ENCODE measurements at regions not wholly inside any gene's neighbourhood (a gene's known extent, or its start where the extent isn't known, plus 50 kb on each side); places are given as distances from the start of the nearest gene placed in this dataset.

DNA sequence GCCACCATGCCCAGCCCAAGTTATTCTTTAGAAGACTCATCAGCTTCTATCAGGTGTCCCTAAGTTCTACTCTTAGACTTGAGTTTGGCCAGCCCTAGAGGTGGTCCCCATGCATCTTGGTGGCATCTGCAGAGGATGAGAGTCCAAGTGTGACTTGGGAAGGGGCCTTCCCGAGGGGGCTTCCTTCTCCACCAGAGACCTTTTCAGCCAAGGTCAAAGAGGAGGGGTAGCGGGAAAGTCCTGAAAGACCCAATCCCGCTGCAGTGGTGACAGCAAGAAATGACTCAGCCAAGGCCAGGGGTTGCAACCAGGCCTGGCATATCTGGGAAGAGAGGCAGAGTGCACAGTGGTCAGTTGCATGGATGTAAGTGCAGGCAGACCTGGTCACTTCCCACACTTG, 61.7 kb upstream of the MGMT start:
- DNase-seq (ENCODE audit: low spot score): no peak

DNA sequence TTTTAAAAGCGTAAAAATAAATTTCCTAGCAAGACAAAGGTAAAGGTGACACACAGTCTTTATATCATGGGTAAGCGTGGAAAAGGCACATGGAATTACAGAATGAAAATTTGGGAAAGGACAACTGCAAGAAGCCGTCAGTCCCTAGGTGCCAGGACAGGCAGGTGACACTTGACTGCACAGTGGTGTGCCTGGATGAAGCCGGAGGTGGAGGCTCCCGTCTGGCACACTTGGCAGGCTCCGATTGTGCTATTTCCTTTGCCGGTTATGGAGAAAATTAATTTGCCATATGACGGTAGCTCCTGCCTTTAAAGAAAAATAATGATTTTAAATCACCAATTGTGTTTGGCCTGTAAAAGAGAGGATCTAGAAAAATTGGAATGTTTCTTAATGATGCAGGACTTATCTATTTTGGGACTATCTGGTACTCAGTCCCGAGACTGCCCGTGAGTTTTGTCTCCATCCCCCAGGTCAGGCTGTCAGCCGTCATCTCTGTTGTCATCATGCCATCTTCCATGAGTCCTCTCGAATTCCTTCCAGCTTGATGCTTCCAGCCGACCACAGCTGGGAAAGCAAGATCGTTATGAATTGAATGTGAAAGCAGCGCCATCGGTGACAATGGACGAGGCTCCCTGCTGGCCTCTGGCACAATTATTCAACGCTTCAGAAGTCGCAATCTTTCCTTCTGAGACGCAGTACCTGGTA, 56.2 kb upstream of the MGMT start:
- no peak for DNase-seq (ENCODE audit: low spot score)

DNA sequence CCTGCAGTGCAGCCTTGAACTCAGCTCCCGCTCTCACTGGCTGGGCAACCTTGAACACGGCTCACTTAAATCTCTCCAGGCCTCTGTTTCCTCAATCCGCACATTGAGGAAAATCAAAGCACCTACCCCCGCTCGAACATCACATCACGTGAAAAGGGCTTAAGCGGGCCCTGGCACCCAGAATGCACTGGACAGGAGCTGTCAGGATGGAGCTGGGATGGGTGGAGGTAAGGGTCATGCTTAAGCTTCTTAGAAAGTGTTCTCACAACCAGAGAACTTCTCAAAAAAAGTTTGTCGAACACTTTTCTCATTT, 55.7 kb upstream of the MGMT start:
- no peak for DNase-seq (ENCODE audit: low spot score)

DNA sequence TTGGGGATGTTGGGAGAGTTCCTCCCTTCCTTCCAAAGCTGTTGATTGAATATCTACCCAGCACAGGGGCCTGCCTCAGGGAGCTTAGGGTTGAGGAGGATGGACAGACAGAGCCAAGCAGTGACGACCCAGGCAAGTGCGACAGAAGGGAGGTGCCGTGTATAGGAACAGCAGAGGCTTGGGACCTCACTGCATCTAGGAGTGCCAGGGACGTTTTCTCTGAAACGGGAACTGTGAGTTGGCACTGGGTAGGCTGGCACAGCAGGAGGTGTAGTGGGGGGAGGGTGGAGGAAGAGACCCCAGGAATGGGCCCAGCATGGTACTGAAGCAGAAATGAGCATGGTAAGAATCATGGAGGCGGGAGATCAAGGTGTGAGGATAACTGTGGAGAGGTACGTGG, 55.3 kb upstream of the MGMT start:
- no peak for DNase-seq (ENCODE audit: low spot score)

DNA sequence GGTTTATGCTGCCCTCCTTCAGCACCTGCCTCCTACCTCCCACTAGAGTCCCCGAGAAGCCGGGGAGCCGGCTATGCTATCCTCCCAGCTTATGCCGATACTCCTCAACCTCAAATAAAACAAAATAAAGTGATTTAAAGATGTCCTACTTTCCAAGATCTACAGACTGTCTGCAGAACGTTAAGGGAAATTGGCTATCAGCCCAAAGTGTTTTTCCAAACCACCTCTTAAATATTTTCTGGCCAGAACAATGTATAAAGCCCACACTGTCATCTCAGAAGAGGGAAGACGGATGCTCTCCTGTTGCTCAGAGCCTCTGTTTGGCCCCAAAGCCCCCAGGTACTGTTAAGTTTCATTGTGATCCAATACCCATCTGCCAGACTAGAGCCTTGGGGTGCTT, 54.0 kb upstream of the MGMT start:
- no peak for DNase-seq (ENCODE audit: low spot score)

DNA sequence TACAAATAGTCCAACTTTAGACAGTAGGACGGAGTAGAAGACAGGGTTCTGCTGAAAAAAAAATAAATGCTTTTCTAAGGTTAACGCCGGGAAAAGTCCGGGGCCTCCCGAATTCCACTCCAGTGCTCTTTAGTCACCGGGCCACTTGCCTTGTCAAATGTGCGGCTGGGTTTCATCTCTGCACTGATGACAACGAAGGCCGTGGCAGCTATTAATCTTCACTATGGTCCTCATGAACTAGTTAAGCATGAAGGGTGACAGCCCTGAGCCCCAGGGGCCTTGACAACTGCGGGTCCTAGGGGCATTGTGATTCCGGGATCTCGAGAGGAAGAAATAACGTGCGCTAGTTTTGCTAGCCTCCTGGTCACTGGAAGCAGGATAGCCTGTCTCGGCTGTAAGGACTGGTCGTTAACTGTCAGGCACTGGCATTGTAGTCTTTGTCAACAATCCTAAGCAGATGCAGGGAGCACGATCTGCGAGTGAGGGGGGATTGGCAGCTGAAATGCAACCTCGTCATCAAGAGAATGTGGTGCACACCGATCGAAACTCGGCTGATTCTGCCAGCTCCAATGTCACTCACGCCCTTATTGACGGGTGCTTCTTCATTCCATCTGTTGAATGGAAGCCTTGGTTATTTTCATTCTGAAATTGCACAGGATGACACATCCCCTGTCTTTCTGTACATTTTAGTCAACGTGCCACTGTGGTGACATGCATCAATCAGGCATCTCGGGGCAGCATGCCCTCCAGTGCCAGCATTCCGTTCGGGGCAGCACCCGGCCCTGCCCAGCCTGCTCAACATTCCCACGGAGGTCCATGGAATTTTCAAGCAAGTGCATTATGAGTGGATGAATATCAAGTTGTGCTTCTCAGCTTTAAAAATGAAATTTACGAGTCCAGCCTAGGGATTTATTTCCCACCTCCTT, 51.6 kb upstream of the MGMT start:
- no peak for DNase-seq (ENCODE audit: low spot score)

DNA sequence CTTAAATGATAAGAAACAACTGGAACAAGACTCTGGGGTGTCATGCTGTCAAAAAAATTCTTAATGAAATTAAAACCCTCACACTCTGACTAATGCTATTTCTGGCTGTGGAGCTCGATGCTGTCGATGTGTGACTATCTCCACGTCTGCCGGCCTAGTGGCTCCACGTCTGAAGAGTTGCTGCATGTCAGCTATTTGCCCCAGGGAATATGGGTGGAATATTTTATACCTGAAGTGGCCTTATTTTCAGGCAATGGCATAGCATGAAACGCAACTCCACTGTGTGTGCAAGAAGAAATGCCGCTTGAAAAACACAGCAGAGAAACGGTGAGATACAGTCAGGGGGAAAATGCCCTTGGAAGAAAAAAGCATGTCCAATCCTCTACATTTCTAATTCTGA, 50.9 kb upstream of the MGMT start:
- no peak for DNase-seq (ENCODE audit: low spot score)

DNA sequence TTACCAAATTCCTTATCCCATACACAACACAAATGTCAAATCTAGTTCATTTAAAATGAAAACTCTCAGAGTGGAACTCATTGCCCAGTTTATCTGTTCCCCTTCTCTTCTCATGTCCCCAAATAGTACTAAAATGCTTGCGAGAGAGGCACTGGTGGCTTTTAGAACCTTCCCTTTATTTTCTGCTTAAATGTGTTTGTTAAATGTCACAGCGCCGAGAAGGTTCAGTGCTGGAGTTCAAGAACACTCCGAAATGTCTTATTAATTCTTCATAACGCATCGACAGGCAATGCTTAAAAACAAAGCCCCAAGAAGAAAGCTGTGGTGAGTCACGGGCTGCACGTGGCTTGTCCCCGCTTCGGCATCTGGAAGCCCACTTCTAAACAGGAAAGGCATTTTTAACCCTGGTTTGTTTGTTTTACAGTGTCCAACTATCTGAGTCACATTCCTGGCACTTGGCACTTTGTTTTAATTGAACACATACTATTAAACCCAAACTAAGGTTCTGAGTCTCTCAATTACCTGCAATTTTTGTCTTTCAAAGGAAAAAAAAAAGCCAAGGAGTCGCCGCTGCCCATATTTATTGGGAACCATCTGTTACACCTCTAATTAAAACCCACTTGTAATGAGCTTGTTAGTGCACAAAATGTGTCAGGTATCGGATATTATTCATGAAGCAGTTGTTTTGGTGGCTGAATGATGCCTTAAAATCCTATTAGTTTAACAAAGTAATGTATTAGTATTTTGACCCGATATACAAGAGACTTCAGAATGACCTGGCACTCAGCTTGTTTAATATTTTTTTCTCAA, 49.9 kb upstream of the MGMT start:
- no peak for DNase-seq (ENCODE audit: low spot score)
